ENCODE measurements at regions not wholly inside any gene's neighbourhood (a gene's known extent, or its start where the extent isn't known, plus 50 kb on each side); places are given as distances from the start of the nearest gene placed in this dataset.
"Not testable (repeated sequence)": the region's sequence is repeated elsewhere in the genome, so short reads cannot be mapped to it uniquely, and the experiment has no call there.

- TF ChIP-seq POLR2A, CTCF (IDR thresholded peaks at IDR 0.05): not testable (repeated sequence)
Observed at GRCh38 chr11:89575846-89576245, 84.7 kb upstream of the NOX4 start.
